Upper lobe of left lung (tissue), 6 donors: ENCODE measurements at regions not wholly inside any gene's neighbourhood (a gene's known extent, or its start where the extent isn't known, plus 50 kb on each side); places are given as distances from the start of the nearest gene placed in this dataset.
"Not testable (repeated sequence)": the region's sequence is repeated elsewhere in the genome, so short reads cannot be mapped to it uniquely, and the experiment has no call there.

Experiments used
- ATAC-seq, 2 donors: fragments of 200-7000 bp; cut with Tn5 transposase; one replicate each; pipeline ENCODE4 v1.9.1; 2022; ENCODE audit warnings: mild to moderate bottlenecking in 2 of 2, moderate library complexity in 2 of 2; ENCODE audit not compliant: low FRiP score in 2 of 2
- DNase-seq, 2 donors: peaks; one replicate each; pipeline ENCODE4 v3.0.0-alpha.2; 2019 to 2020
- H3K27ac ChIP-seq, 4 donors: fragments of 200-600 bp; sonication (generic); one replicate each; pipeline ENCODE4 v1.5.1; 2016 to 2019
- H3K27me3 ChIP-seq, 4 donors: fragments of 200-600 bp; sonication (generic); one replicate each; pipeline ENCODE4 v1.5.1; 2017 to 2019
- H3K36me3 ChIP-seq, 4 donors: fragments of 200-600 bp; sonication (generic); one replicate each; pipeline ENCODE4 v1.5.1; 2016 to 2019
- H3K4me1 ChIP-seq, 4 donors: fragments of 200-600 bp; sonication (generic); one replicate each; pipeline ENCODE4 v1.5.1; 2018 to 2019
- H3K4me3 ChIP-seq, 4 donors: fragments of 200-600 bp; sonication (generic); one replicate each; pipeline ENCODE4 v1.5.1; 2017 to 2019; ENCODE audit warnings: mild to moderate bottlenecking in 2 of 4, moderate library complexity in 1 of 4
- H3K9me3 ChIP-seq, 4 donors: fragments of 200-600 bp; sonication (generic); one replicate each; pipeline ENCODE4 v1.5.1; 2018 to 2019
- CTCF ChIP-seq, 6 experiments: fragments of 450-650 bp in 4 of 6; fragments of 200-600 bp in 2 of 6; sonication (generic) in 2 of 6; IDR thresholded peaks; one replicate each; pipeline ENCODE4 v1.5.1; 2016 to 2019; ENCODE audit warnings: antibody characterized with exemption in 6 of 6
- EP300 ChIP-seq, 4 donors: sonication (generic); formaldehyde crosslinking; IDR thresholded peaks; one replicate each; pipeline ENCODE4 v1.5.1; 2017; ENCODE audit warnings: antibody characterized with exemption in 4 of 4, control low read depth in 2 of 4
- POLR2A ChIP-seq, 4 donors: fragments of 450-650 bp; IDR thresholded peaks; one replicate each; pipeline ENCODE4 v1.5.1; 2016 to 2017; ENCODE audit warnings: antibody characterized with exemption in 4 of 4, mild to moderate bottlenecking in 2 of 4
- POLR2AphosphoS5 ChIP-seq, 2 donors: sonication (generic); formaldehyde crosslinking; IDR thresholded peaks; one replicate each; pipeline ENCODE4 v1.5.1; 2017; ENCODE audit warnings: antibody characterized with exemption in 2 of 2
- WGBS, 2 donors: methylation state at CpG; one replicate each; pipeline ENCODE4 v1.1.5; 2017 to 2018; 5-methylcytosine and 5-hydroxymethylcytosine counted together
- donor health status: DM: no; HTN: no; CAD: no; lungs with moderate emphysema.
- donor health status: DM: no; HTN: yes; CAD: no; lungs with severe emphysema.

- Histone ChIP-seq H3K4me3 (no peak overlapping the region), H3K9me3 (no peaks in the 10 kb centered on the region), H3K27ac (no peak overlapping the region), H3K4me1 (no peaks in the 10 kb centered on the region), H3K27me3 (no peaks in the 10 kb centered on the region), H3K36me3 (no peaks in the 10 kb centered on the region)
- ATAC-seq: no peak
- DNase-seq: no peak
- TF ChIP-seq POLR2A (IDR thresholded peaks at IDR 0.05) (no peak), CTCF (IDR thresholded peaks at IDR 0.05) (no peak), EP300 (IDR thresholded peaks at IDR 0.05) (no peak), POLR2AphosphoS5 (IDR thresholded peaks at IDR 0.05) (no peak)
- 75 to 89% methylated on average over 2 of the region's 2 CpGs for WGBS, 2 donors
Measured at GRCh38 chr4:81307991-81308390, 93.0 kb upstream of the PRKG2 start.

DNA sequence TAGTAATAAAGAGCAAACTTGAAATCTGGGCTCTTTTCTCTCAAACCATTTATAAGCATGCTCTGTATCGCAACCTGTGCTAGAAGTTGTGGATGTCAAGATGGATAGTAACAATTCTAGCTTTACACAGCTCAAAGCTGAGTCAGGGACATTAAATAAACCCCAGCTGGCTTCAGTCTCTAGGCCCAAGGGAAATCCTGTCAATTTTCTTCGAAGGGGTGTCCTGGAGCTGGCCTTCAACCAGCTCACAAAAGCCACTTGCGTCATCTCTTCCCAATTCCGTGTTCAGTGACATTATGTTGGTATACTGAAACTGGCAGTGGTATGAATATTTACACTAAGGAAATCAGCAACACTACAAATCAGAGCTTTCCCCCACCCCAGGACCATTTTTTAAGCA, 89.8 kb upstream of the PRKG2 start:
- Histone ChIP-seq H3K36me3 (no peaks in the 10 kb centered on the region), H3K27ac (no peak overlapping the region), H3K4me1 (no peaks in the 10 kb centered on the region), H3K27me3 (no peaks in the 10 kb centered on the region), H3K4me3 (no peak overlapping the region), H3K9me3 (no peaks in the 10 kb centered on the region)
- TF ChIP-seq POLR2A (IDR thresholded peaks at IDR 0.05) (no peak), CTCF (IDR thresholded peaks at IDR 0.05) (no peak)
- DNase-seq: no peak
- ATAC-seq: no peak
- WGBS, 2 donors: 56 to 80% methylated on average over 4 of the region's 4 CpGs

DNA sequence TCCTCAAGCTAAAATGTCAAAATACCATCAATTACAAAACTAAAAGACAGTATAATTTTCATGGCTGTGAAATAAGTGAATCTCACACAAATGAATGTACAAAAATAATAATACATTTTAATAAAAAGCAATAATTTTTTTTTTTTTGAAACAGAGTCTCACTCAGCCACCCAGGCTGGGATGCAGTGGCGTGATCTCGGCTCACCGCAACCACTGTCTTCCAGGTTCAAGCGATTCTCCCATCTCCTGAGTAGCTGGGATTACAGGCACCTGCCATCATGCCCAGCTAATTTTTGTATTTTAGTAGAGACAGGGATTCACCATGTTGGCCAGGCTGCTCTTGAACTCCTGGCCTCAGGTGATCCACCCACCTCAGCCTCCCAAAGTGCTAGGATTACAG, 85.3 kb upstream of the PRKG2 start:
- not testable (repeated sequence) for H3K4me3 ChIP-seq, ATAC-seq, H3K4me1 ChIP-seq, DNase-seq, H3K36me3 ChIP-seq, H3K9me3 ChIP-seq, H3K27me3 ChIP-seq, H3K27ac ChIP-seq
- WGBS, 2 donors: 96 to 97% methylated on average over 4 of the region's 4 CpGs

DNA sequence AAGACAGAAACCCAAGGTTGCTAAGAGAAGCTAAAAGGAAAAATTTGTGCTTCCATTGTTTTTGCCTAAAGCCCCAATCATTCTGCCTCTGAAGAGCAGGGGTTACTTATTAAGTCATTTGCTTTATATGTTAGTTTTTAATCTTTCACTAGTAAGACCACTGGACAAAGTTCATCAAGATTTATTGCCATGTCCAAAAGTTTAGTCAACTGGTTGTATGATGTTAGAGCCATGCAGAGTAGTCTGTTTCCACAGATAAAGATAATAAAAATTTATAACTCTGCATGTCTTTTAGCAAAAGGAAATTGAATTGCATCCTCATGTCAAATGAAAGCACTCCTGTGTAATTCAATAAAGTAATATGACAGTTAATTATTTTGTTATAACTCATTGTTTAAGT, 75.8 kb upstream of the PRKG2 start:
- ATAC-seq (no peak), DNase-seq (no peak)
- Histone ChIP-seq H3K27ac (no peak overlapping the region), H3K4me1 (no peaks in the 10 kb centered on the region), H3K36me3 (no peaks in the 10 kb centered on the region), H3K4me3 (no peak overlapping the region), H3K9me3 (no peaks in the 10 kb centered on the region), H3K27me3 (no peaks in the 10 kb centered on the region)
- TF ChIP-seq CTCF (IDR thresholded peaks at IDR 0.05) (no peak), POLR2AphosphoS5 (IDR thresholded peaks at IDR 0.05) (no peak), POLR2A (IDR thresholded peaks at IDR 0.05) (no peak), EP300 (IDR thresholded peaks at IDR 0.05) (no peak)

- ATAC-seq: no peak
- no peak for TF ChIP-seq EP300 (IDR thresholded peaks at IDR 0.05)
- no peak for TF ChIP-seq POLR2AphosphoS5 (IDR thresholded peaks at IDR 0.05)
- TF ChIP-seq POLR2A (IDR thresholded peaks at IDR 0.05): no peak
- TF ChIP-seq CTCF (IDR thresholded peaks at IDR 0.05): no peak
- no peaks in the 10 kb centered on the region for H3K36me3 ChIP-seq
- no peak overlapping the region for H3K27ac ChIP-seq
- H3K27me3 ChIP-seq: no peaks in the 10 kb centered on the region
- H3K4me3 ChIP-seq: no peak overlapping the region
- no peaks in the 10 kb centered on the region for H3K4me1 ChIP-seq
- no peaks in the 10 kb centered on the region for H3K9me3 ChIP-seq
- DNase-seq: no peak
Measured at GRCh38 chr4:81287101-81287500, 72.1 kb upstream of the PRKG2 start.

DNA sequence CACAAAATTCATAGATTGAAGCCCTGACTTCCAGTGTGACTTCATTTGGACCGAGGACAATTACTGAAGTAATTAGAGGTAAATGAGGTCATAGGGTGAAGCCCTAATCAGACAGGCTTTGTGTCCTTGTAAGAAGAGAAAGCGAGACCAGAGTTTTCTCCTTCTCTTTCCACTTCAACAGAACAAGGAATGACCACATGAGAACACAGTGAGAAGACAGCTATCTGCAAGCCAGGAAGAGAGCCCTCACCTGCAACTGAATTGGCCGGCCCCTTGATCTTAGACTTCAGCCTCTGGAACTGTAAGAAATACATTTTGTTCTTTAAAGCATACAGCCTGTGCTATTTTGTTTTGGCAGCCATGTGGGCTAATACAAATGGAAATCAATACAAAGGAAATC, 67.1 kb upstream of the PRKG2 start:
- WGBS, 2 donors: 76 to 85% methylated on average over 3 of the region's 3 CpGs
- no peaks in the 10 kb centered on the region for H3K27me3 ChIP-seq
- no peak for DNase-seq
- ATAC-seq: no peak
- TF ChIP-seq POLR2A (IDR thresholded peaks at IDR 0.05) (no peak), EP300 (IDR thresholded peaks at IDR 0.05) (no peak), POLR2AphosphoS5 (IDR thresholded peaks at IDR 0.05) (no peak), CTCF (IDR thresholded peaks at IDR 0.05) (no peak)
- H3K4me3 ChIP-seq: no peak overlapping the region
- H3K9me3 ChIP-seq: no peaks in the 10 kb centered on the region
- H3K36me3 ChIP-seq: no peaks in the 10 kb centered on the region
- no peaks in the 10 kb centered on the region for H3K4me1 ChIP-seq
- H3K27ac ChIP-seq: no peak overlapping the region
